Trophoblast cell (in vitro differentiated cells and primary cell): ENCODE measurements at regions not wholly inside any gene's neighbourhood (a gene's known extent, or its start where the extent isn't known, plus 50 kb on each side); places are given as distances from the start of the nearest gene placed in this dataset.

Experiments
- DNase-seq, 2 donors: peaks; one replicate each; pipeline ENCODE4 v3.0.0-alpha.2; 2016
- H2AFZ ChIP-seq: 2 replicates; pipeline ENCODE4 v1.6.1; 2013; ENCODE audit warnings: low read length, moderate library complexity, mild to moderate bottlenecking; ENCODE audit not compliant: insufficient read depth, poor library complexity
- H2AK5ac ChIP-seq: 2 replicates; pipeline ENCODE4 v1.6.1; 2013; ENCODE audit warnings: mild to moderate bottlenecking, low read length
- H2BK120ac ChIP-seq: 2 replicates; pipeline ENCODE4 v1.6.1; 2013; ENCODE audit warnings: low read length, mild to moderate bottlenecking, moderate library complexity; ENCODE audit not compliant: insufficient read depth, poor library complexity
- H2BK12ac ChIP-seq: 2 replicates; pipeline ENCODE4 v1.6.1; 2013; ENCODE audit warnings: mild to moderate bottlenecking, low read length, moderate library complexity
- H2BK5ac ChIP-seq: 2 replicates; pipeline ENCODE4 v1.6.1; 2013; ENCODE audit warnings: low read length, low read depth, moderate library complexity, mild to moderate bottlenecking; ENCODE audit not compliant: poor library complexity
- H3K14ac ChIP-seq: 2 replicates; pipeline ENCODE4 v1.6.1; 2013; ENCODE audit warnings: mild to moderate bottlenecking, low read length
- H3K18ac ChIP-seq: 2 replicates; pipeline ENCODE4 v1.6.1; 2013; ENCODE audit warnings: mild to moderate bottlenecking, low read length
- H3K23ac ChIP-seq: 2 replicates; pipeline ENCODE4 v1.6.1; 2013; ENCODE audit warnings: low read length
- H3K27ac ChIP-seq: 2 replicates; pipeline ENCODE4 v1.5.1; 2013; ENCODE audit warnings: low read depth, mild to moderate bottlenecking, inconsistent platforms, low read length, moderate library complexity
- H3K27me3 ChIP-seq: 2 replicates; pipeline ENCODE4 v1.6.1; 2013; ENCODE audit warnings: inconsistent platforms, mild to moderate bottlenecking, low read length, moderate library complexity; ENCODE audit not compliant: insufficient read depth
- H3K36me3 ChIP-seq, 2 experiments: 1 replicate in 1 of 2; 2 replicates in 1 of 2; pipeline ENCODE4 v1.6.1; 2013; ENCODE audit warnings: low read length in 2 of 2, mild to moderate bottlenecking in 2 of 2, moderate library complexity in 1 of 2; ENCODE audit not compliant: insufficient read depth in 2 of 2, control insufficient read depth in 1 of 2
- H3K4ac ChIP-seq: 2 replicates; pipeline ENCODE4 v1.6.1; 2013; ENCODE audit warnings: low read depth, mild to moderate bottlenecking, low read length, moderate library complexity
- H3K4me1 ChIP-seq, 2 experiments: 1 replicate in 1 of 2; 2 replicates in 1 of 2; pipeline ENCODE4 v1.6.1; 2013; ENCODE audit warnings: low read length in 2 of 2, mild to moderate bottlenecking in 2 of 2, moderate library complexity in 1 of 2; ENCODE audit not compliant: insufficient read depth in 2 of 2, control insufficient read depth in 1 of 2
- H3K4me2 ChIP-seq: 2 replicates; pipeline ENCODE4 v1.6.1; 2013; ENCODE audit warnings: inconsistent platforms, mild to moderate bottlenecking, low read length, moderate library complexity
- H3K4me3 ChIP-seq: 2 replicates; pipeline ENCODE4 v1.5.1; 2013; ENCODE audit warnings: mild to moderate bottlenecking, low read depth, low read length, inconsistent platforms
- H3K79me1 ChIP-seq: one replicate; pipeline ENCODE4 v1.6.1; 2013; ENCODE audit warnings: low read length
- H3K79me2 ChIP-seq: 2 replicates; pipeline ENCODE4 v1.6.1; 2013; ENCODE audit warnings: low read length, mild to moderate bottlenecking; ENCODE audit not compliant: control insufficient read depth, insufficient read depth, poor library complexity
- H3K9ac ChIP-seq: 2 replicates; pipeline ENCODE4 v1.6.1; 2013; ENCODE audit warnings: mild to moderate bottlenecking, low read length
- H3K9me3 ChIP-seq: 2 replicates; pipeline ENCODE4 v1.6.1; 2013; ENCODE audit warnings: low read depth, mild to moderate bottlenecking, control low read depth, inconsistent platforms, low read length; ENCODE audit not compliant: insufficient read depth
- H4K12ac ChIP-seq: 2 replicates; pipeline ENCODE4 v1.6.1; 2013; ENCODE audit warnings: low read depth, mild to moderate bottlenecking, low read length, moderate library complexity
- H4K8ac ChIP-seq: 2 replicates; pipeline ENCODE4 v1.6.1; 2013; ENCODE audit warnings: low read depth, mild to moderate bottlenecking, low read length, moderate library complexity
- H4K91ac ChIP-seq: one replicate; pipeline ENCODE4 v1.6.1; 2013; ENCODE audit warnings: low read depth, mild to moderate bottlenecking, low read length, moderate library complexity
- WGBS: extraction: QIAGEN DNeasy Blood & Tissue Kit; methylation state at CpG from one replicate; pipeline ENCODE4 v1.1.7; 2013; ENCODE audit warnings: missing lambda C conversion rate; ENCODE audit not compliant: insufficient read length, insufficient coverage; ENCODE audit errors: extremely low coverage; 5-methylcytosine and 5-hydroxymethylcytosine counted together

DNA sequence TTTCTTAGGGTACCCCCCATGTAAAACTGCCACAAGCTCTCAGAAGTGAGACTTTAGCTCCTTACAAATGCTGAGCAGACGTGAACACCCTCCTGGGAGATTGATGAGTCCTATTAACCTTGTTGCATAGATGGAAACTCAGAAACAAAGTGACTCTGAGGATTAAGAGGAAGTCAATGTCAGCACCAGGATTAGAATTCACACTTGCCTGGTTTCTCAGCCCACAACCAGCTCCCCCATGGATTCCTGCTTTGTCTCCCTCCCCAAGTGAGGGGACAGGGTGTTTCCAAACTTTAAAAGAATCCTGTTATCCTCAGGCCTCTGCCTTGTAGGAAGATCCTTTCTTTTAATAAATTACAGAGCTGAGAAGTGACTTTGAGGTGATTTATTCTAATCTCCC, 324.4 kb downstream of the NDFIP2 start:
- H4K12ac ChIP-seq: no peak overlapping the region
- H3K4me3 ChIP-seq: no peak overlapping the region
- peaks cover 2% of the 10 kb centered on the region for H3K79me2 ChIP-seq
- no peak for DNase-seq
- no peak overlapping the region for H2AFZ ChIP-seq
- H2BK12ac ChIP-seq: no peak overlapping the region
- no peak overlapping the region for H2BK5ac ChIP-seq
- peaks cover 7% of the 10 kb centered on the region for H3K79me1 ChIP-seq
- no peak overlapping the region for H3K14ac ChIP-seq
- H2BK120ac ChIP-seq: no peak overlapping the region
- no CpG with 5 or more reads among the region's 1 CpG for WGBS
- no peak overlapping the region for H4K8ac ChIP-seq
- H3K18ac ChIP-seq: no peak overlapping the region
- H3K4ac ChIP-seq: no peak overlapping the region
- H4K91ac ChIP-seq: no peak overlapping the region
- H3K4me2 ChIP-seq: no peak overlapping the region
- no peaks in the 10 kb centered on the region for H3K36me3 ChIP-seq
- peaks cover 7% of the 10 kb centered on the region in 2 experiments for H3K4me1 ChIP-seq
- no peak overlapping the region for H3K23ac ChIP-seq
- H3K9ac ChIP-seq: no peak overlapping the region
- H3K27me3 ChIP-seq: no peaks in the 10 kb centered on the region
- peaks cover 3% of the 10 kb centered on the region for H3K9me3 ChIP-seq
- H3K27ac ChIP-seq: no peak overlapping the region
- H2AK5ac ChIP-seq: no peak overlapping the region

GRCh38 chr13:79803989-79804388, 323.0 kb downstream of the NDFIP2 start:
- H3K9ac ChIP-seq: no peak overlapping the region

GRCh38 chr13:79803296-79803695, 322.3 kb downstream of the NDFIP2 start:
- H3K18ac ChIP-seq: no peak overlapping the region
- H3K9ac ChIP-seq: no peak overlapping the region
- H3K79me1 ChIP-seq: peaks cover 5% of the 10 kb centered on the region
- H3K36me3 ChIP-seq: no peaks in the 10 kb centered on the region
- no peak overlapping the region for H4K8ac ChIP-seq
- no peak overlapping the region for H2AK5ac ChIP-seq
- no peak overlapping the region for H4K91ac ChIP-seq
- no peaks in the 10 kb centered on the region for H3K79me2 ChIP-seq
- H3K4me2 ChIP-seq: no peak overlapping the region
- H3K9me3 ChIP-seq: peaks cover 1% of the 10 kb centered on the region
- no peak overlapping the region for H2AFZ ChIP-seq
- H3K4me3 ChIP-seq: no peak overlapping the region
- H2BK12ac ChIP-seq: no peak overlapping the region
- H3K4ac ChIP-seq: no peak overlapping the region
- H3K27ac ChIP-seq: no peak overlapping the region
- no peak overlapping the region for H2BK5ac ChIP-seq
- no peaks in the 10 kb centered on the region for H3K4me1 ChIP-seq
- no peaks in the 10 kb centered on the region for H3K27me3 ChIP-seq
- WGBS: no CpG with 5 or more reads among the region's 2 CpGs
- no peak overlapping the region for H4K12ac ChIP-seq
- no peak overlapping the region for H3K14ac ChIP-seq
- DNase-seq: no peak
- H3K23ac ChIP-seq: no peak overlapping the region
- H2BK120ac ChIP-seq: no peak overlapping the region

More at GRCh38 chr13:79803989-79804388, 323.0 kb downstream of the NDFIP2 start:
- WGBS: no CpG with 5 or more reads among the region's 4 CpGs
- Histone ChIP-seq H2AK5ac (no peak overlapping the region), H3K79me2 (no peaks in the 10 kb centered on the region), H3K9me3 (peaks cover 3% of the 10 kb centered on the region), H4K12ac (no peak overlapping the region), H3K4me1 (no peaks in the 10 kb centered on the region), H3K4me2 (no peak overlapping the region), H3K4ac (no peak overlapping the region), H3K14ac (no peak overlapping the region), H4K8ac (no peak overlapping the region), H3K27me3 (no peaks in the 10 kb centered on the region), H3K18ac (no peak overlapping the region), H3K23ac (no peak overlapping the region), H2BK120ac (no peak overlapping the region), H2AFZ (no peak overlapping the region), H2BK12ac (no peak overlapping the region), H3K79me1 (peaks cover 2% of the 10 kb centered on the region), H4K91ac (no peak overlapping the region), H3K27ac (no peak overlapping the region), H3K4me3 (no peak overlapping the region), H3K36me3 (no peaks in the 10 kb centered on the region), H2BK5ac (no peak overlapping the region)
- DNase-seq: no peak

- no peaks in the 10 kb centered on the region for H3K79me2 ChIP-seq
- no peak overlapping the region for H3K23ac ChIP-seq
- H2AFZ ChIP-seq: no peak overlapping the region
- H2BK120ac ChIP-seq: no peak overlapping the region
- H3K36me3 ChIP-seq: no peaks in the 10 kb centered on the region
- H3K4ac ChIP-seq: no peak overlapping the region
- no peak overlapping the region for H3K27ac ChIP-seq
- no CpG with 5 or more reads among the region's 2 CpGs for WGBS
- H3K79me1 ChIP-seq: peaks cover 7% of the 10 kb centered on the region
- no peak overlapping the region for H3K18ac ChIP-seq
- no peak overlapping the region for H3K14ac ChIP-seq
- no peak overlapping the region for H3K4me2 ChIP-seq
- H4K8ac ChIP-seq: no peak overlapping the region
- H2BK5ac ChIP-seq: no peak overlapping the region
- no peaks in the 10 kb centered on the region for H3K4me1 ChIP-seq
- no peak overlapping the region for H2AK5ac ChIP-seq
- no peak overlapping the region for H4K12ac ChIP-seq
- H3K9ac ChIP-seq: no peak overlapping the region
- H3K27me3 ChIP-seq: no peaks in the 10 kb centered on the region
- H3K4me3 ChIP-seq: no peak overlapping the region
- no peak overlapping the region for H4K91ac ChIP-seq
- peaks cover 1% of the 10 kb centered on the region for H3K9me3 ChIP-seq
- DNase-seq: no peak
- no peak overlapping the region for H2BK12ac ChIP-seq
Measured at GRCh38 chr13:79802389-79803085, 321.6 kb downstream of the NDFIP2 start.
